Transverse colon (tissue), 4 donors: ENCODE measurements at regions not wholly inside any gene's neighbourhood (a gene's known extent, or its start where the extent isn't known, plus 50 kb on each side); places are given as distances from the start of the nearest gene placed in this dataset.

Experiments used
- DNase-seq: peaks from one replicate; pipeline ENCODE4 v3.0.0-alpha.2; 2019
- H3K27ac ChIP-seq, 4 donors: fragments of 200-600 bp; sonication (generic); 2 replicates each; pipeline ENCODE4 v1.5.1; 2016 to 2018; ENCODE audit warnings: inconsistent platforms in 4 of 4
- H3K27me3 ChIP-seq: fragments of 200-600 bp; sonication (generic); 2 replicates; pipeline ENCODE4 v1.5.1; 2017; ENCODE audit warnings: inconsistent platforms
- H3K36me3 ChIP-seq, 4 donors: fragments of 200-600 bp; sonication (generic); 2 replicates each; pipeline ENCODE4 v1.5.1; 2017 to 2019; ENCODE audit warnings: inconsistent platforms in 4 of 4
- H3K4me1 ChIP-seq, 4 donors: fragments of 200-600 bp; sonication (generic); 2 replicates each; pipeline ENCODE4 v1.5.1; 2017 to 2020; ENCODE audit warnings: inconsistent platforms in 4 of 4
- H3K4me3 ChIP-seq, 4 donors: fragments of 200-600 bp; sonication (generic); 1 replicate in 1 of 4; 2 replicates in 3 of 4; pipeline versions ENCODE4 v1.5.1 to v1.6.1; 2017 to 2019; ENCODE audit warnings: inconsistent platforms in 4 of 4
- H3K9me3 ChIP-seq, 2 donors: fragments of 200-600 bp; sonication (generic); 2 replicates each; pipeline ENCODE4 v1.5.1; 2017 to 2019; ENCODE audit warnings: inconsistent platforms in 2 of 2
- CTCF ChIP-seq, 5 experiments: fragments of 200-600 bp in 3 of 5; fragments of 450-650 bp in 2 of 5; sonication (generic) in 3 of 5; IDR thresholded peaks; 1 replicate in 2 of 5; 2 replicates in 3 of 5; pipeline ENCODE4 v1.5.1; 2016 to 2017; ENCODE audit warnings: antibody characterized with exemption in 5 of 5, inconsistent platforms in 3 of 5, mild to moderate bottlenecking in 2 of 5, moderate library complexity in 1 of 5
- EP300 ChIP-seq: sonication (generic); formaldehyde crosslinking; IDR thresholded peaks from one replicate; pipeline ENCODE4 v1.6.1; 2017; ENCODE audit warnings: antibody characterized with exemption, low read depth
- POLR2A ChIP-seq: fragments of 450-650 bp; IDR thresholded peaks from one replicate; pipeline ENCODE4 v1.6.1; 2016; ENCODE audit warnings: antibody characterized with exemption, mild to moderate bottlenecking, moderate library complexity
- POLR2AphosphoS5 ChIP-seq, 3 donors: sonication (generic); formaldehyde crosslinking; IDR thresholded peaks; one replicate each; pipeline ENCODE4 v1.6.1; 2016; ENCODE audit warnings: antibody characterized with exemption in 3 of 3
- WGBS, 2 donors: methylation state at CpG; one replicate each; pipeline ENCODE4 v1.1.5; 2018; ENCODE audit warnings: low coverage in 1 of 2; 5-methylcytosine and 5-hydroxymethylcytosine counted together
- in situ Hi-C, 4 donors: fragments of 200-750 bp; cut with MboI; loops; one replicate each; pipeline versions ENCODE4 v1.15.0 to v1.15.1; 2017; ENCODE audit warnings: low sequenced_read_pairs in 3 of 4, low pct_ligation_motif_present in 1 of 4, low pct_unique_long_range_greater_than_20kb in 1 of 4
- intact Hi-C: fragments of 100-400 bp; cut with DNase I; formaldehyde crosslinking; loops from one replicate; pipeline ENCODE4 v1.15.1; 2023; ENCODE audit warnings: low total_unique reads

GRCh38 chr4:14138106-14138505 lies 510.6 kb upstream of the BOD1L1 start:
- in situ Hi-C loops, result no loop called here
- no peaks in the 10 kb centered on the region for H3K27me3 ChIP-seq
- no peak overlapping the region for H3K4me3 ChIP-seq
- no peaks in the 10 kb centered on the region for H3K4me1 ChIP-seq
- intact Hi-C loops, result no loop called here
- H3K27ac ChIP-seq, result no peak overlapping the region
- no peak for TF ChIP-seq EP300
- TF ChIP-seq POLR2A, result no peak
- no peak for TF ChIP-seq CTCF (IDR thresholded peaks at IDR 0.05)
- TF ChIP-seq POLR2AphosphoS5 (IDR thresholded peaks at IDR 0.05), result no peak
- H3K9me3 ChIP-seq, result no peaks in the 10 kb centered on the region
- H3K36me3 ChIP-seq, result no peaks in the 10 kb centered on the region
- no peak for DNase-seq

- TF ChIP-seq EP300 (no peak), POLR2A (no peak), CTCF (IDR thresholded peaks at IDR 0.05) (no peak), POLR2AphosphoS5 (IDR thresholded peaks at IDR 0.05) (no peak)
- no peak for DNase-seq
- Histone ChIP-seq H3K36me3 (no peaks in the 10 kb centered on the region), H3K4me1 (no peaks in the 10 kb centered on the region), H3K27ac (no peak overlapping the region), H3K27me3 (no peaks in the 10 kb centered on the region), H3K4me3 (no peak overlapping the region), H3K9me3 (no peaks in the 10 kb centered on the region)
- in situ Hi-C loops (no loop called here), intact Hi-C loops (no loop called here)
- 10 to 28% methylated on average over 1 of the region's 1 CpG for WGBS, 2 donors
These were observed 516.4 kb upstream of the BOD1L1 start for GRCh38 chr4:14143892-14144291.

GRCh38 chr4:14149176-14150053 lies 521.9 kb upstream of the BOD1L1 start:
- no peak overlapping the region for H3K4me3 ChIP-seq
- H3K27ac ChIP-seq, result no peak overlapping the region
- in situ Hi-C loops, result no loop called here
- intact Hi-C loops, result no loop called here
- no peaks in the 10 kb centered on the region for H3K36me3 ChIP-seq
- H3K4me1 ChIP-seq, result no peaks in the 10 kb centered on the region
- no peaks in the 10 kb centered on the region for H3K9me3 ChIP-seq
- H3K27me3 ChIP-seq, result no peaks in the 10 kb centered on the region
- 56 to 57% methylated on average over 3 to 6 of the region's 6 CpGs for WGBS, 2 donors
- DNase-seq, result no peak
- TF ChIP-seq POLR2AphosphoS5 (IDR thresholded peaks at IDR 0.05) (no peak), POLR2A (no peak), EP300 (no peak), CTCF (IDR thresholded peaks at IDR 0.05) (no peak)

GRCh38 chr4:14151101-14151500 lies 523.6 kb upstream of the BOD1L1 start:
- no peaks in the 10 kb centered on the region for H3K9me3 ChIP-seq
- TF ChIP-seq POLR2A (no peak), EP300 (no peak), CTCF (IDR thresholded peaks at IDR 0.05) (no peak), POLR2AphosphoS5 (IDR thresholded peaks at IDR 0.05) (no peak)
- no peaks in the 10 kb centered on the region for H3K4me1 ChIP-seq
- no peaks in the 10 kb centered on the region for H3K36me3 ChIP-seq
- H3K4me3 ChIP-seq, result no peak overlapping the region
- 78 to 80% methylated on average over 1 to 2 of the region's 2 CpGs for WGBS, 2 donors
- no peak for DNase-seq
- intact Hi-C loops (no loop called here), in situ Hi-C loops (no loop called here)
- no peak overlapping the region for H3K27ac ChIP-seq
- H3K27me3 ChIP-seq, result no peaks in the 10 kb centered on the region
